ENCODE measurements at regions not wholly inside any gene's neighbourhood (a gene's known extent, or its start where the extent isn't known, plus 50 kb on each side); places are given as distances from the start of the nearest gene placed in this dataset.

DNA sequence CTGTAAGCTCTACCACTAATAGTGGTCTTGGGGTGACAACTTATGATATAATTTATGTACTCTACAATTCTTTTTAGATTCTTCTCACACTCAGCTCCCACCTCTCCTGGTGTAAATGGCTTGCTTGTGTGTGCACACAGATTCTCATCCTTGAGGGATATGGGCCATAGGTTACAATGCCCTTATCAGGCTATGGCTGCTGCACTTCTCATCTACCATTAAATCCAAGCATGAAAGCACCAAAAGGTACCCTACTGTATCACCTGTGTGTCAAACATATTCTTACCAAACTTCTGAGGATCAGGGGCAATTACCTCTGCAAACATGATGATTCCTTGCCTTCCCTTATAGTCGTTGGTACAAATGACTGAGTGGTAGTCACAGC lies 891.9 kb downstream of the SQOR start (continued):
- TF ChIP-seq, protein P1, sequence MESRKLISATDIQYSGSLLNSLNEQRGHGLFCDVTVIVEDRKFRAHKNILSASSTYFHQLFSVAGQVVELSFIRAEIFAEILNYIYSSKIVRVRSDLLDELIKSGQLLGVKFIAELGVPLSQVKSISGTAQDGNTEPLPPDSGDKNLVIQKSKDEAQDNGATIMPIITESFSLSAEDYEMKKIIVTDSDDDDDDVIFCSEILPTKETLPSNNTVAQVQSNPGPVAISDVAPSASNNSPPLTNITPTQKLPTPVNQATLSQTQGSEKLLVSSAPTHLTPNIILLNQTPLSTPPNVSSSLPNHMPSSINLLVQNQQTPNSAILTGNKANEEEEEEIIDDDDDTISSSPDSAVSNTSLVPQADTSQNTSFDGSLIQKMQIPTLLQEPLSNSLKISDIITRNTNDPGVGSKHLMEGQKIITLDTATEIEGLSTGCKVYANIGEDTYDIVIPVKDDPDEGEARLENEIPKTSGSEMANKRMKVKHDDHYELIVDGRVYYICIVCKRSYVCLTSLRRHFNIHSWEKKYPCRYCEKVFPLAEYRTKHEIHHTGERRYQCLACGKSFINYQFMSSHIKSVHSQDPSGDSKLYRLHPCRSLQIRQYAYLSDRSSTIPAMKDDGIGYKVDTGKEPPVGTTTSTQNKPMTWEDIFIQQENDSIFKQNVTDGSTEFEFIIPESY (IDR thresholded peaks at IDR 0.05; ENCODE audit: extremely low read depth, insufficient replicate concordance, low read length): no peak
- no peak for TF ChIP-seq SIN3A (IDR thresholded peaks at IDR 0.05; ENCODE audit: low read depth)
- no peak for TF ChIP-seq CEBPB (IDR thresholded peaks at IDR 0.05; ENCODE audit: low read depth)

DNA sequence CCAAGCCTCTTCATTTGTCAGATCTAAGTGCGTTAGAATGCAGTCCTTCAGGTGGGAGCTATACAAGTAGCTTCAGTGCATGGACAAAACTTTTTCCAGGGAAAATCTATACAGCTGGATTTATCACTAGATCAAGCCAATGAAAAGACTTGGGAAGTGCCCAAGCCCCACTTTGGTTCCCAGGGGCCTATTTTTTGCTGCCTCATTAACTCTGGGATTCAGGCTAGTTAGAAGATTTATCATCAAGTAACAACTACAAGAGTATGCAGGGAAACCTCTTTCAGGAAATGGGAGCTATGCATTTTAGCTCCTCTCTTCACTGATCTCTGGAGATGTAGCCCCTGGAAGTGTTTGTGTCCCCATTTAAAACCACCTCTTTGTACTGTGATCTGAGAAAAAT lies 908.8 kb downstream of the SQOR start:
- ATAC-seq (no peak), DNase-seq (ENCODE audit: low read depth, low spot score) (no peak)
- CTCF ChIA-PET: no interaction called here
- Histone ChIP-seq H3K79me2 (ENCODE audit: insufficient read depth, low read length) (no peaks in the 10 kb centered on the region), H4K20me1 (ENCODE audit: insufficient read depth) (no peaks in the 10 kb centered on the region), H3K9me3 (ENCODE audit: control insufficient read depth in 1 of 2, insufficient read depth in 1 of 2, low read depth in 1 of 2, low read length in 2 of 2) (peaks cover 5 to 11% of the 10 kb centered on the region in 2 experiments; a peak in 2 of 4 replicates), H3K27ac (ENCODE audit: low read depth, low read length) (no peak overlapping the region), H3K9ac (ENCODE audit: low read length) (no peak overlapping the region), H3K4me1 (ENCODE audit: control insufficient read depth in 1 of 2, insufficient read depth in 2 of 2, low read length in 2 of 2) (no peaks in the 10 kb centered on the region), H3K4me3 (replicated peaks in 1 of 2; ENCODE audit: low read depth in 1 of 2, low read length in 2 of 2) (no peak overlapping the region), H3K36me3 (ENCODE audit: control insufficient read depth in 1 of 2, insufficient read depth in 2 of 2, low read length in 2 of 2) (no peaks in the 10 kb centered on the region; a peak in 1 of 4 replicates), H3K4me2 (ENCODE audit: low read length) (no peak overlapping the region), H3K9me2 (ENCODE audit: insufficient read depth) (no peaks in the 10 kb centered on the region), H2AFZ (ENCODE audit: low read depth, low read length, poor library complexity, severe bottlenecking) (no peak overlapping the region), H3K27me3 (ENCODE audit: insufficient read depth, low read length) (no peaks in the 10 kb centered on the region)
- no TSS peak for BruUV-seq (replicated peaks)
- TF ChIP-seq, protein P1 (IDR thresholded peaks at IDR 0.05; ENCODE audit: extremely low read depth, insufficient replicate concordance, low read length): no peak
- TF ChIP-seq REST (IDR thresholded peaks at IDR 0.05; ENCODE audit: low read depth) (no peak), CBX3 (IDR thresholded peaks at IDR 0.05; ENCODE audit: low read depth) (no peak), TCF7L2 (IDR thresholded peaks at IDR 0.05; ENCODE audit: borderline replicate concordance, extremely low read depth, insufficient read depth, insufficient read length) (no peak), ELF1 (IDR thresholded peaks at IDR 0.05; ENCODE audit: borderline replicate concordance, low read depth) (no peak), POLR2AphosphoS5 (IDR thresholded peaks at IDR 0.05; ENCODE audit: low read depth, low read length) (no peak), SRF (IDR thresholded peaks at IDR 0.05; ENCODE audit: low read depth) (no peak)
- RAD21 ChIA-PET (ENCODE audit: low non-redundant PET in 1 of 2, low total read pairs in 2 of 2, uncharacterized antibody in 2 of 2, unreplicated experiment in 2 of 2): no interaction called here
- POLR2A ChIA-PET: no interaction called here
- intact Hi-C loops (cut with micrococcal nuclease): no loop called here

Measured in HCT116 (cell line).